H9 (cell line): ENCODE measurements at regions not wholly inside any gene's neighbourhood (a gene's known extent, or its start where the extent isn't known, plus 50 kb on each side); places are given as distances from the start of the nearest gene placed in this dataset.
A peak's percentile ranks its signal among the peaks of the same experiment; 100 is the strongest.

Experiments
- DNase-seq: peaks from one replicate; pipeline ENCODE4 v3.0.0-alpha.2; 2017
- H2AFZ ChIP-seq: one replicate; pipeline ENCODE4 v1.6.1; 2013; ENCODE audit warnings: mild to moderate bottlenecking, low read length, control low read depth, moderate library complexity
- H2AK5ac ChIP-seq: 2 replicates; pipeline ENCODE4 v1.6.1; 2013; ENCODE audit warnings: low read length, control low read depth, mixed read lengths; ENCODE audit not compliant: insufficient read length
- H2BK120ac ChIP-seq: one replicate; pipeline ENCODE4 v1.6.1; 2013; ENCODE audit warnings: low read depth, mild to moderate bottlenecking, low read length, control low read depth, inconsistent platforms; ENCODE audit not compliant: poor library complexity, severe bottlenecking
- H2BK12ac ChIP-seq: 2 replicates; pipeline ENCODE4 v1.6.1; 2013; ENCODE audit warnings: low read length, control low read depth, mixed read lengths, low read depth; ENCODE audit not compliant: insufficient read length
- H2BK15ac ChIP-seq: 2 replicates; pipeline ENCODE4 v1.6.1; 2013; ENCODE audit warnings: low read depth, low read length, control low read depth
- H2BK20ac ChIP-seq: one replicate; pipeline ENCODE4 v1.6.1; 2013; ENCODE audit warnings: low read depth, mild to moderate bottlenecking, low read length, control low read depth, inconsistent platforms; ENCODE audit not compliant: poor library complexity, severe bottlenecking
- H2BK5ac ChIP-seq: 2 replicates; pipeline ENCODE4 v1.6.1; 2013; ENCODE audit warnings: low read length, control low read depth, mixed read lengths; ENCODE audit not compliant: insufficient read length
- H3K14ac ChIP-seq: 2 replicates; pipeline ENCODE4 v1.6.1; 2013; ENCODE audit warnings: low read length, control low read depth; ENCODE audit not compliant: insufficient read depth
- H3K18ac ChIP-seq: 2 replicates; pipeline ENCODE4 v1.6.1; 2013; ENCODE audit warnings: low read depth, mild to moderate bottlenecking, mixed read lengths, low read length, control low read depth; ENCODE audit not compliant: insufficient read length
- H3K23ac ChIP-seq: 2 replicates; pipeline ENCODE4 v1.6.1; 2013; ENCODE audit warnings: low read length, control low read depth, mixed read lengths, low read depth; ENCODE audit not compliant: insufficient read length
- H3K23me2 ChIP-seq: 2 replicates; pipeline ENCODE4 v1.6.1; 2013; ENCODE audit warnings: low read depth, mild to moderate bottlenecking, mixed read lengths, low read length, control low read depth; ENCODE audit not compliant: insufficient read length, poor library complexity, severe bottlenecking
- H3K27ac ChIP-seq: 2 replicates; pipeline ENCODE4 v1.5.1; 2013; ENCODE audit warnings: low read length, control low read depth, mixed read lengths, low read depth; ENCODE audit not compliant: insufficient read length
- H3K27me3 ChIP-seq: 2 replicates; pipeline ENCODE4 v1.6.1; 2013; ENCODE audit warnings: low read length, control low read depth, inconsistent platforms; ENCODE audit not compliant: insufficient read depth
- H3K4ac ChIP-seq: 2 replicates; pipeline ENCODE4 v1.6.1; 2013; ENCODE audit warnings: low read depth, mild to moderate bottlenecking, control low read depth, inconsistent platforms, low read length, moderate library complexity
- H3K4me1 ChIP-seq: 2 replicates; pipeline ENCODE4 v1.6.1; 2013; ENCODE audit warnings: low read length, control low read depth, inconsistent platforms; ENCODE audit not compliant: insufficient read depth
- H3K4me2 ChIP-seq: 2 replicates; pipeline ENCODE4 v1.6.1; 2013; ENCODE audit warnings: low read length, control low read depth, mixed read lengths; ENCODE audit not compliant: insufficient read length, insufficient read depth
- H3K56ac ChIP-seq: 2 replicates; pipeline ENCODE4 v1.6.1; 2013; ENCODE audit warnings: low read depth, mild to moderate bottlenecking, mixed read lengths, low read length, control low read depth; ENCODE audit not compliant: insufficient read length
- H3K79me1 ChIP-seq: 2 replicates; pipeline ENCODE4 v1.6.1; 2013; ENCODE audit warnings: low read depth, mild to moderate bottlenecking, moderate library complexity, low read length, control low read depth, inconsistent platforms; ENCODE audit not compliant: insufficient read depth, poor library complexity, severe bottlenecking
- H3K79me2 ChIP-seq: 2 replicates; pipeline ENCODE4 v1.6.1; 2013; ENCODE audit warnings: low read length, control low read depth, inconsistent platforms; ENCODE audit not compliant: insufficient read depth
- H3K9ac ChIP-seq: 2 replicates; pipeline ENCODE4 v1.6.1; 2013; ENCODE audit warnings: low read length, control low read depth, mixed read lengths; ENCODE audit not compliant: insufficient read length; ENCODE audit errors: extremely low read depth
- H3K9me3 ChIP-seq: one replicate; pipeline ENCODE4 v1.6.1; 2013; ENCODE audit warnings: low read depth, low read length, inconsistent platforms; ENCODE audit not compliant: control insufficient read depth
- H3T11ph ChIP-seq: one replicate; pipeline ENCODE4 v1.6.1; 2013; ENCODE audit warnings: mild to moderate bottlenecking, low read length, control low read depth, inconsistent platforms
- H4K20me1 ChIP-seq: one replicate; pipeline ENCODE4 v1.6.1; 2013; ENCODE audit not compliant: control insufficient read depth, insufficient read length, insufficient read depth
- H4K5ac ChIP-seq: 2 replicates; pipeline ENCODE4 v1.6.1; 2013; ENCODE audit warnings: low read depth, mild to moderate bottlenecking, mixed read lengths, low read length, control low read depth; ENCODE audit not compliant: insufficient read length
- H4K8ac ChIP-seq: replicated peaks from 2 replicates; pipeline ENCODE4 v1.6.1; 2013; ENCODE audit warnings: low read length, control low read depth, mixed read lengths, low read depth; ENCODE audit not compliant: insufficient read length
- H4K91ac ChIP-seq: 2 replicates; pipeline ENCODE4 v1.6.1; 2013; ENCODE audit warnings: low read depth, mild to moderate bottlenecking, moderate library complexity, mixed read lengths, low read length, control low read depth; ENCODE audit not compliant: insufficient read length
- H3K27ac Mint-ChIP-seq, 3 experiments: 2 replicates in 2 of 3; 3 replicates in 1 of 3; pipeline ENCODE4 v1.8.0; 2020 to 2021; ENCODE audit warnings: mixed read lengths in 3 of 3, mild to moderate bottlenecking in 1 of 3, moderate library complexity in 1 of 3
- H3K27me3 Mint-ChIP-seq: 2 replicates; pipeline ENCODE4 v1.8.0; 2021; ENCODE audit warnings: low read depth, mild to moderate bottlenecking, moderate library complexity, mixed read lengths
- H3K36me3 Mint-ChIP-seq, 3 experiments: 2 replicates in 2 of 3; 3 replicates in 1 of 3; pipeline ENCODE4 v1.8.0; 2020 to 2021; ENCODE audit warnings: low read depth in 3 of 3, mixed read lengths in 3 of 3; ENCODE audit not compliant: insufficient read depth in 1 of 3
- H3K4me1 Mint-ChIP-seq, 2 experiments: 2 replicates each; pipeline ENCODE4 v1.8.0; 2020; ENCODE audit warnings: mixed read lengths in 2 of 2
- H3K4me3 Mint-ChIP-seq, 2 experiments: 2 replicates in 1 of 2; 3 replicates in 1 of 2; pipeline ENCODE4 v1.8.0; 2020 to 2021; ENCODE audit warnings: mild to moderate bottlenecking in 2 of 2, mixed read lengths in 2 of 2, moderate library complexity in 1 of 2
- H3K9me3 Mint-ChIP-seq, 2 experiments: 2 replicates in 1 of 2; 3 replicates in 1 of 2; pipeline ENCODE4 v1.8.0; 2020; ENCODE audit warnings: mild to moderate bottlenecking in 2 of 2, mixed read lengths in 2 of 2, moderate library complexity in 1 of 2
- CTCF ChIP-seq: fragments of 200-600 bp; sonication (generic); conservative IDR thresholded peaks from 3 replicates; pipeline ENCODE4 v1.8.0; 2021; ENCODE audit warnings: antibody characterized with exemption, mild to moderate bottlenecking
- WGBS: extraction: QIAGEN DNeasy Blood & Tissue Kit; methylation state at CpG from one replicate; pipeline ENCODE4 v1.1.7; 2013; ENCODE audit warnings: missing lambda C conversion rate, low lambda C conversion rate, mixed read lengths; ENCODE audit not compliant: insufficient read length; ENCODE audit errors: extremely low coverage; 5-methylcytosine and 5-hydroxymethylcytosine counted together

GRCh38 chr4:3851881-3852280 lies 85.7 kb downstream of the ADRA2C start:
- H3K4me1 ChIP-seq, result peaks cover 13% of the 10 kb centered on the region
- no peak overlapping the region for H3K23ac ChIP-seq
- H3T11ph ChIP-seq, result no peak overlapping the region
- no peak overlapping the region for H2BK120ac ChIP-seq
- no peak overlapping the region for H2AFZ ChIP-seq
- no peaks in the 10 kb centered on the region for H4K20me1 ChIP-seq
- no peak overlapping the region for H3K4me2 ChIP-seq
- H3K9me3 Mint-ChIP-seq, result peaks cover 10 to 21% of the 10 kb centered on the region in 2 experiments
- peak overlapping the region in 1 of 3 experiments; percentile 21; a peak in 1 of 7 replicates for H3K27ac Mint-ChIP-seq
- H3K36me3 Mint-ChIP-seq, result peaks cover 13 to 15% (median 15%) of the 10 kb centered on the region in 3 experiments; a peak in 6 of 7 replicates
- no peak overlapping the region for H3K4me3 Mint-ChIP-seq
- no peaks in the 10 kb centered on the region for H3K79me2 ChIP-seq
- no peak overlapping the region for H3K4ac ChIP-seq
- no peaks in the 10 kb centered on the region for H3K9me3 ChIP-seq
- H3K9ac ChIP-seq, result no peak overlapping the region
- no peak overlapping the region for H3K27ac ChIP-seq
- no peak overlapping the region for H2BK15ac ChIP-seq
- no peak overlapping the region for H2BK12ac ChIP-seq
- peaks cover 44% of the 10 kb centered on the region for H3K27me3 Mint-ChIP-seq
- H2AK5ac ChIP-seq, result no peak overlapping the region
- H3K27me3 ChIP-seq, result no peaks in the 10 kb centered on the region
- TF ChIP-seq CTCF, result no peak
- H4K5ac ChIP-seq, result no peak overlapping the region
- H2BK20ac ChIP-seq, result no peak overlapping the region
- H3K23me2 ChIP-seq, result no peaks in the 10 kb centered on the region
- H2BK5ac ChIP-seq, result no peak overlapping the region
- H4K8ac ChIP-seq, result no peak overlapping the region
- WGBS, result no CpG with 5 or more reads among the region's 10 CpGs
- H3K14ac ChIP-seq, result no peak overlapping the region
- no peak overlapping the region for H3K18ac ChIP-seq
- H3K56ac ChIP-seq, result no peak overlapping the region
- H3K79me1 ChIP-seq, result no peaks in the 10 kb centered on the region
- H3K4me1 Mint-ChIP-seq, result peaks cover 45 to 49% of the 10 kb centered on the region in 2 experiments
- no peak overlapping the region for H4K91ac ChIP-seq
- no peak for DNase-seq
